NCI-H524 treated with DMSO at 0.1 percent for 48 hours (cell line): ENCODE measurements at regions not wholly inside any gene's neighbourhood (a gene's known extent, or its start where the extent isn't known, plus 50 kb on each side); places are given as distances from the start of the nearest gene placed in this dataset.

Experiments used
- DNase-seq: peaks from one replicate; lab custom pipeline; 2025; lab: John Stamatoyannopoulos, UW

- DNase-seq: no peak
These were observed 114.9 kb upstream of the GPRIN3 start for GRCh38 chr4:89422441-89422990.

GRCh38 chr4:89420507-89420906 lies 112.9 kb upstream of the GPRIN3 start:
- peak; percentile 81 for DNase-seq

- DNase-seq: no peak
These were observed 111.6 kb upstream of the GPRIN3 start for GRCh38 chr4:89419111-89419695.

- DNase-seq: no peak
These were observed 109.4 kb upstream of the GPRIN3 start for GRCh38 chr4:89416960-89417359.

- no peak for DNase-seq
These were observed 105.9 kb upstream of the GPRIN3 start for GRCh38 chr4:89413518-89413917.

GRCh38 chr4:89411539-89412309 lies 104.1 kb upstream of the GPRIN3 start:
- peak; percentile 39 for DNase-seq

- DNase-seq: no peak
These were observed 103.1 kb upstream of the GPRIN3 start for GRCh38 chr4:89410687-89411086.

GRCh38 chr4:89404530-89404929 lies 96.9 kb upstream of the GPRIN3 start:
- no peak for DNase-seq

GRCh38 chr4:89403826-89404225 lies 96.2 kb upstream of the GPRIN3 start:
- DNase-seq: no peak

GRCh38 chr4:89400287-89401035 lies 92.9 kb upstream of the GPRIN3 start:
- no peak for DNase-seq

- no peak for DNase-seq
These were observed 91.0 kb upstream of the GPRIN3 start for GRCh38 chr4:89398644-89399043.

- no peak for DNase-seq
These were observed 90.5 kb upstream of the GPRIN3 start for GRCh38 chr4:89398146-89398545.

GRCh38 chr4:89397441-89397840 lies 89.8 kb upstream of the GPRIN3 start:
- no peak for DNase-seq

- DNase-seq: no peak
These were observed 74.8 kb upstream of the GPRIN3 start for GRCh38 chr4:89382439-89382838.

GRCh38 chr4:89380980-89381379 lies 73.4 kb upstream of the GPRIN3 start:
- no peak for DNase-seq

GRCh38 chr4:89379511-89380044 lies 72.0 kb upstream of the GPRIN3 start:
- DNase-seq: no peak

- DNase-seq: no peak
These were observed 65.8 kb upstream of the GPRIN3 start for GRCh38 chr4:89373394-89373793.

GRCh38 chr4:89371614-89372013 lies 64.0 kb upstream of the GPRIN3 start:
- DNase-seq: no peak

- DNase-seq: no peak
These were observed 62.0 kb upstream of the GPRIN3 start for GRCh38 chr4:89369581-89369980.

GRCh38 chr4:89368861-89369260 lies 61.3 kb upstream of the GPRIN3 start:
- no peak for DNase-seq

- no peak for DNase-seq
These were observed 58.2 kb upstream of the GPRIN3 start for GRCh38 chr4:89365776-89366175.

- no peak for DNase-seq
These were observed 57.8 kb upstream of the GPRIN3 start for GRCh38 chr4:89365375-89365774.

- DNase-seq: peak; percentile 82
These were observed 56.9 kb upstream of the GPRIN3 start for GRCh38 chr4:89364541-89364940.
